GM23248 (cell line): ENCODE measurements at regions not wholly inside any gene's neighbourhood (a gene's known extent, or its start where the extent isn't known, plus 50 kb on each side); places are given as distances from the start of the nearest gene placed in this dataset.

Experiments
- EZH2 ChIP-seq: fragments of 200-600 bp; sonication (generic); IDR thresholded peaks from 2 replicates; pipeline ENCODE4 v1.6.1; 2018; ENCODE audit warnings: antibody characterized with exemption, mild to moderate bottlenecking; ENCODE audit not compliant: insufficient read depth, poor library complexity, severe bottlenecking
- EZH2phosphoT487 ChIP-seq: fragments of 200-600 bp; sonication (generic); IDR thresholded peaks from 2 replicates; pipeline ENCODE4 v1.6.1; 2018; ENCODE audit warnings: antibody characterized with exemption, moderate library complexity, mild to moderate bottlenecking, low read depth; ENCODE audit not compliant: insufficient read depth

GRCh38 chr10:117741524-117741923 lies 199.0 kb downstream of the EMX2 start:
- TF ChIP-seq EZH2, result no peak
- TF ChIP-seq EZH2phosphoT487, result no peak
